Glutamatergic neuron (in vitro differentiated cells): ENCODE measurements at regions not wholly inside any gene's neighbourhood (a gene's known extent, or its start where the extent isn't known, plus 50 kb on each side); places are given as distances from the start of the nearest gene placed in this dataset.

Source experiments
- DNase-seq: peaks from one replicate; pipeline ENCODE4 v3.0.0; 2022
- H3K27ac Mint-ChIP-seq: one replicate; pipeline ENCODE4 v1.8.0; 2020; ENCODE audit warnings: mild to moderate bottlenecking, mixed read lengths, inconsistent platforms; ENCODE audit not compliant: unreplicated experiment
- H3K27me3 Mint-ChIP-seq: one replicate; pipeline ENCODE4 v1.8.0; 2020; ENCODE audit warnings: mild to moderate bottlenecking, moderate library complexity, mixed read lengths, inconsistent platforms; ENCODE audit not compliant: unreplicated experiment
- H3K36me3 Mint-ChIP-seq: one replicate; pipeline ENCODE4 v1.8.0; 2020; ENCODE audit warnings: mild to moderate bottlenecking, mixed read lengths, inconsistent platforms; ENCODE audit not compliant: unreplicated experiment
- H3K4me1 Mint-ChIP-seq: one replicate; pipeline ENCODE4 v1.8.0; 2020; ENCODE audit warnings: mild to moderate bottlenecking, low read depth, mixed read lengths, inconsistent platforms; ENCODE audit not compliant: unreplicated experiment
- H3K4me3 Mint-ChIP-seq: one replicate; pipeline ENCODE4 v1.8.0; 2020; ENCODE audit warnings: mild to moderate bottlenecking, mixed read lengths, inconsistent platforms; ENCODE audit not compliant: unreplicated experiment
- H3K9me3 Mint-ChIP-seq: one replicate; pipeline ENCODE4 v1.8.0; 2020; ENCODE audit warnings: mild to moderate bottlenecking, moderate library complexity, mixed read lengths, inconsistent platforms; ENCODE audit not compliant: unreplicated experiment
- CTCF ChIP-seq: fragments of 200-600 bp; sonication (generic); IDR thresholded peaks from one replicate; pipeline ENCODE4 v1.5.0; 2021; ENCODE audit not compliant: partially characterized antibody, unreplicated experiment

DNA sequence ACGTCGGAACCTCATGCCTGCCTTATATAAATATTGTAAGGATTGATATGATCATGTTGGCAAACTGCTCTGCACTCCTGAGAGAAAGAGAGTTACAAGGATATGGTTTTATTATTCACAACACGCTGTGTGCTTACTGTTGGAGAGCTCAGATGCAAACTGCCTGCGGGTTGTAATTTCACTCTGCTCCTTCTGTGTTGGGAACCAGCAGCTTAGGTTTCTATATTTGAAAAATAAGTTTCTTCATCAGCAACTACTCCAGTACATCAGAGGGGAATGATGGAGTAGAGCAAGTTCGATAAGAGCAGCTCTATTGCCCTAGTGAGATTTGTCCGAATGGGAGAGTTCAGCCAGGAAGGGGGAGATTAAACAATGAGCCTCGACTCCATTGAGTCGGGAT is 106.9 kb upstream of the UBL3 start:
- Mint-ChIP-seq H3K4me1 (peaks cover 38% of the 10 kb centered on the region), H3K36me3 (peaks cover 5% of the 10 kb centered on the region), H3K27ac (peak overlapping the region; percentile 34), H3K27me3 (peaks cover 19% of the 10 kb centered on the region), H3K4me3 (peak overlapping the region; percentile 44), H3K9me3 (peaks cover 17% of the 10 kb centered on the region)
- DNase-seq, result no peak
- TF ChIP-seq CTCF, result no peak

DNA sequence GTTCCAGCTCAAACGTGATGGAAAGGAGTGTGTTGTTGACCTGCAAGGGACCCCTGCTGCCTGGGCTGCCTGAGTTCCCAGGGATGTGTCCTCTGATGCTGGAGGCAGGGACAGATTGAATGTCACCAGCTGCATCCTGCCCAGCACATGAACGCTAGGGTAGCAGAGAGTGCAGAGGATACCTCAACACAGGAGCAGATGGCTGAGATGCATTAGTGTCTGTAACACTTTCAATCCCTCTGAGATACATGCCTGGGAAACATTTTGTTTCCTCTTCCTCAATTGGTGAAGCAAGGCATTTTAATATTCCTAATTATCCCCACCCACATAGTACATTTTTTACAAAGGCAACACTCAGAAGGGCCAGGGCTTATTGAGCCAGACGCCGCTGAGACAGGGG is 106.4 kb upstream of the UBL3 start:
- DNase-seq, result peak; percentile 71
- peaks cover 19% of the 10 kb centered on the region for H3K27me3 Mint-ChIP-seq
- peaks cover 5% of the 10 kb centered on the region for H3K36me3 Mint-ChIP-seq
- peaks cover 38% of the 10 kb centered on the region for H3K4me1 Mint-ChIP-seq
- peak overlapping the region; percentile 34 for H3K27ac Mint-ChIP-seq
- H3K9me3 Mint-ChIP-seq, result peaks cover 15% of the 10 kb centered on the region
- H3K4me3 Mint-ChIP-seq, result peak overlapping the region; percentile 44
- TF ChIP-seq CTCF, result no peak

DNA sequence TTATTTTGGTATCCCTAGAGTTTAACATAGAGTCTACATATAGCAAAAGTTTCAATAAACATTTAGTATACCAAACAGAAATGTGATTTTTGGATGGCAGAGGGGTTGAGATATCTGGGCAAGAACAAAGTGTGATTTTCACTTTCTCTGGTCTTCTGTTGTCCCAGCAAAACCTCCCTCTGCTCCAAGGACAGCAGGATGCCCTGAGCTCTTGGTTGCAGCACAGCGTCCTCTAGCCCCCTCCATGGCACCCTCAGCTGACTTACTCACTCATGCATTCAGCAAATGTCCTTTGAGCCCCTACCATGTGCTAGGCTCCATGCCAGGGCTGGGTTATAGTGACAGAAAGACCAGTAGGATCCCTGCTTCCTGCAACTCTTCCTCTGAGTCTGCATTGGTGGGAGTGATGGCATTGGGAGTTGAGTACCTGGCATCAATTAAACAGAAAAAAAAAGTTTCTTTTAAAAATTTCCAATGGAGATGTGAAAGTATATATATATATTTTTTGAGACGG is 104.8 kb upstream of the UBL3 start:
- H3K4me1 Mint-ChIP-seq, result peaks cover 25% of the 10 kb centered on the region
- peaks cover 5% of the 10 kb centered on the region for H3K36me3 Mint-ChIP-seq
- H3K27ac Mint-ChIP-seq, result no peak overlapping the region
- no peak for TF ChIP-seq CTCF
- no peak for DNase-seq
- peaks cover 7% of the 10 kb centered on the region for H3K9me3 Mint-ChIP-seq
- peaks cover 15% of the 10 kb centered on the region for H3K27me3 Mint-ChIP-seq
- no peak overlapping the region for H3K4me3 Mint-ChIP-seq

GRCh38 chr13:29954082-29955028 is 103.9 kb upstream of the UBL3 start:
- H3K27ac Mint-ChIP-seq, result no peak overlapping the region
- H3K4me3 Mint-ChIP-seq, result no peak overlapping the region
- peaks cover 10% of the 10 kb centered on the region for H3K9me3 Mint-ChIP-seq

More at GRCh38 chr13:29954082-29955028, 103.9 kb upstream of the UBL3 start:
- no peak for TF ChIP-seq CTCF
- Mint-ChIP-seq H3K36me3 (peaks cover 9% of the 10 kb centered on the region), H3K4me1 (peaks cover 19% of the 10 kb centered on the region), H3K27me3 (peaks cover 9% of the 10 kb centered on the region)
- no peak for DNase-seq
